DND-41 (cell line): ENCODE measurements at regions not wholly inside any gene's neighbourhood (a gene's known extent, or its start where the extent isn't known, plus 50 kb on each side); places are given as distances from the start of the nearest gene placed in this dataset.

Source experiments
- CTCF ChIP-seq: IDR thresholded peaks from 2 replicates; pipeline ENCODE4 v1.5.1; 2012; ENCODE audit warnings: borderline replicate concordance, low read length, moderate library complexity, mild to moderate bottlenecking; ENCODE audit not compliant: poor library complexity, severe bottlenecking; ENCODE audit errors: extremely low read depth
- EZH2 ChIP-seq: IDR thresholded peaks from 3 replicates; pipeline ENCODE4 v1.6.1; 2012; ENCODE audit warnings: borderline replicate concordance, low read depth, mild to moderate bottlenecking, moderate library complexity, low read length, inconsistent platforms; ENCODE audit not compliant: severe bottlenecking

GRCh38 chr2:7523481-7524120 lies 606.4 kb downstream of the RNF144A start:
- TF ChIP-seq CTCF (no peak), EZH2 (no peak)
